22Rv1 (cell line): ENCODE measurements at regions not wholly inside any gene's neighbourhood (a gene's known extent, or its start where the extent isn't known, plus 50 kb on each side); places are given as distances from the start of the nearest gene placed in this dataset.

Experiments
- CTCF ChIP-seq: fragments of 450-650 bp; IDR thresholded peaks from 2 replicates; pipeline ENCODE4 v1.5.1; 2017; ENCODE audit warnings: mild to moderate bottlenecking
- ZFX ChIP-seq: fragments of 450-650 bp; IDR thresholded peaks from 2 replicates; pipeline ENCODE4 v1.6.1; 2017; ENCODE audit warnings: antibody characterized with exemption, borderline replicate concordance

- no peak for TF ChIP-seq CTCF
- no peak for TF ChIP-seq ZFX
These were observed 85.9 kb downstream of the ACTBL2 start for GRCh38 chr5:57396701-57397100.
